Medulla oblongata (tissue), 1 donor: ENCODE measurements at regions not wholly inside any gene's neighbourhood (a gene's known extent, or its start where the extent isn't known, plus 50 kb on each side); places are given as distances from the start of the nearest gene placed in this dataset.

ENCODE experiments used
- DNase-seq: peaks from one replicate; pipeline ENCODE4 v3.0.0-alpha.2; 2015; ENCODE audit errors: extremely low spot score

- DNase-seq = no peak
These were observed 50.3 kb upstream of the CNIH3 start for GRCh38 chr1:224565611-224566406.
